ENCODE measurements at regions not wholly inside any gene's neighbourhood (a gene's known extent, or its start where the extent isn't known, plus 50 kb on each side); places are given as distances from the start of the nearest gene placed in this dataset.

DNA sequence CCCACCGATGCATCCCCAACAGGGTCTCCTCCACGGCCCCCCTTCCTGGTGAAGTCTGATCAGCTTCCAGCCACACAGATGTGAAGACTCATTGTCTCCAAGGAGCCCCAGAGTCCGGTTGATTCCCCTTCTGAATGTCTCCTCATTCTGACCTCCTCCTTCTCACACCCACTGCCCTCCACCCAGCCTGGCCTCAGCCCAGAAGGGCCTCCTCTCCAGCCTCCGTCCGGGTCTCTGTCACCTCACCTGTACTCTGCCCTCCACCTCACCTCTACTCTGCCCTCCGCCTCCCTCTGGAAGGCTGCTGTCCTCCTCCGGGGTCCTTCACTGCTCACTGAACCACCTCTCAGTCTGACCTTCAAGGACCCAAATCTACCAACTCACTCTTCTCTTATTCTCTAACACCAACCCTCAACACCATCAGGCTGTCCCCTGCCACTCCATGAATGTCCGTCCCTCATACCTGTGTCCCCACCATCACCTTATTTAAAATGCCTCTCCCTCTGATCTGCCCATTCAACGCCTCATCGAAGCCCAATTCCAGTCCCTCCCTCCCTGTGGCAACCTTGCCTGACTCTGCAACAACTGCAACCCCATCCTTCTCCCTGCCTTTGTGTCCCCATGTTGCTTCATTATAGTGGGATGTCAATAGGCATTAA lies 201.2 kb downstream of the TOMM20 start (continued):
- TF ChIP-seq ZNF404 (tag by site-specific recombination; IDR thresholded peaks at IDR 0.05) (no peak), ZNF707 (tag by site-specific recombination; IDR thresholded peaks at IDR 0.05) (no peak), EGR2 (tag by site-specific recombination; IDR thresholded peaks at IDR 0.05; ENCODE audit: low read depth) (0 out of 2 replicates have a peak, but pooled peaks have one; percentile 7), ZNF366 (tag by site-specific recombination; conservative IDR thresholded peaks at IDR 0.05) (no peak), ZNF2 (tag by site-specific recombination; IDR thresholded peaks at IDR 0.05) (no peak), ZSCAN18 (tag by site-specific recombination; IDR thresholded peaks at IDR 0.05) (no peak), PRDM4 (tag by site-specific recombination; IDR thresholded peaks at IDR 0.05) (no peak), ZNF670 (tag by site-specific recombination; IDR thresholded peaks at IDR 0.05; ENCODE audit: low read depth) (no peak), ZNF391 (tag by site-specific recombination; IDR thresholded peaks at IDR 0.05; ENCODE audit: borderline replicate concordance, low read depth) (no peak), ZNF398 (tag by site-specific recombination; IDR thresholded peaks at IDR 0.05) (no peak), ZFP69B (tag by site-specific recombination; IDR thresholded peaks at IDR 0.05) (no peak), ZBTB20 (tag by site-specific recombination; IDR thresholded peaks at IDR 0.05) (no peak), ZNF629 (tag by site-specific recombination; IDR thresholded peaks at IDR 0.05) (no peak), ZNF704 (tag by site-specific recombination; IDR thresholded peaks at IDR 0.05) (no peak), ZNF544 (tag by site-specific recombination; IDR thresholded peaks at IDR 0.05) (0 out of 2 replicates have a peak, but pooled peaks have one; percentile 21)
- TF ChIP-seq, protein P1, sequence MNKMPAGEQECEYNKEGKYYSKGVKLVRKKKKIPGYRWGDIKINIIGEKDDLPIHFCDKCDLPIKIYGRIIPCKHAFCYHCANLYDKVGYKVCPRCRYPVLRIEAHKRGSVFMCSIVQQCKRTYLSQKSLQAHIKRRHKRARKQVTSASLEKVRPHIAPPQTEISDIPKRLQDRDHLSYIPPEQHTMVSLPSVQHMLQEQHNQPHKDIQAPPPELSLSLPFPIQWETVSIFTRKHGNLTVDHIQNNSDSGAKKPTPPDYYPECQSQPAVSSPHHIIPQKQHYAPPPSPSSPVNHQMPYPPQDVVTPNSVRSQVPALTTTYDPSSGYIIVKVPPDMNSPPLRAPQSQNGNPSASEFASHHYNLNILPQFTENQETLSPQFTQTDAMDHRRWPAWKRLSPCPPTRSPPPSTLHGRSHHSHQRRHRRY (tag by site-specific recombination; IDR thresholded peaks at IDR 0.05): no peak
- TF ChIP-seq, protein P2, sequence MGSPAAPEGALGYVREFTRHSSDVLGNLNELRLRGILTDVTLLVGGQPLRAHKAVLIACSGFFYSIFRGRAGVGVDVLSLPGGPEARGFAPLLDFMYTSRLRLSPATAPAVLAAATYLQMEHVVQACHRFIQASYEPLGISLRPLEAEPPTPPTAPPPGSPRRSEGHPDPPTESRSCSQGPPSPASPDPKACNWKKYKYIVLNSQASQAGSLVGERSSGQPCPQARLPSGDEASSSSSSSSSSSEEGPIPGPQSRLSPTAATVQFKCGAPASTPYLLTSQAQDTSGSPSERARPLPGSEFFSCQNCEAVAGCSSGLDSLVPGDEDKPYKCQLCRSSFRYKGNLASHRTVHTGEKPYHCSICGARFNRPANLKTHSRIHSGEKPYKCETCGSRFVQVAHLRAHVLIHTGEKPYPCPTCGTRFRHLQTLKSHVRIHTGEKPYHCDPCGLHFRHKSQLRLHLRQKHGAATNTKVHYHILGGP (tag by site-specific recombination; IDR thresholded peaks at IDR 0.05): no peak

Measured in HEK293 (cell line).